Endodermal cell (in vitro differentiated cells): ENCODE measurements at regions not wholly inside any gene's neighbourhood (a gene's known extent, or its start where the extent isn't known, plus 50 kb on each side); places are given as distances from the start of the nearest gene placed in this dataset.
A peak's percentile ranks its signal among the peaks of the same experiment; 100 is the strongest.

Experiments
- DNase-seq: peaks from one replicate; pipeline ENCODE4 v3.0.0-alpha.2; 2017
- H3K27ac ChIP-seq: 2 replicates; pipeline ENCODE4 v1.5.1; 2013; ENCODE audit warnings: mild to moderate bottlenecking, low read depth, low read length, moderate library complexity
- H3K27me3 ChIP-seq: 2 replicates; pipeline ENCODE4 v1.6.1; 2013; ENCODE audit warnings: mild to moderate bottlenecking, low read length, moderate library complexity; ENCODE audit not compliant: insufficient read depth, control insufficient read depth, poor library complexity, severe bottlenecking
- H3K36me3 ChIP-seq: 2 replicates; pipeline ENCODE4 v1.7.0; 2013; ENCODE audit warnings: mild to moderate bottlenecking, low read length, moderate library complexity; ENCODE audit not compliant: control insufficient read depth, insufficient read depth
- H3K4me1 ChIP-seq: one replicate; pipeline ENCODE4 v1.7.0; 2013; ENCODE audit warnings: low read length; ENCODE audit not compliant: control insufficient read depth, insufficient read depth
- H3K4me3 ChIP-seq: 2 replicates; pipeline ENCODE4 v1.5.1; 2013; ENCODE audit warnings: mild to moderate bottlenecking, low read length, moderate library complexity
- H3K9ac ChIP-seq: 2 replicates; pipeline ENCODE4 v1.6.1; 2013; ENCODE audit warnings: mild to moderate bottlenecking, low read length, moderate library complexity; ENCODE audit not compliant: poor library complexity, severe bottlenecking; ENCODE audit errors: extremely low read depth
- H3K9me3 ChIP-seq: 2 replicates; pipeline ENCODE4 v1.6.1; 2013; ENCODE audit warnings: mild to moderate bottlenecking, low read length, moderate library complexity; ENCODE audit not compliant: control insufficient read depth
- H3K27ac Mint-ChIP-seq: 2 replicates; pipeline ENCODE4 v1.8.0; 2020; ENCODE audit warnings: mixed read lengths
- H3K27me3 Mint-ChIP-seq: 2 replicates; pipeline ENCODE4 v1.8.0; 2021; ENCODE audit warnings: mild to moderate bottlenecking, mixed read lengths; ENCODE audit not compliant: insufficient read depth
- H3K36me3 Mint-ChIP-seq: 2 replicates; pipeline ENCODE4 v1.8.0; 2020; ENCODE audit warnings: low read depth, mixed read lengths
- H3K4me1 Mint-ChIP-seq: 2 replicates; pipeline ENCODE4 v1.8.0; 2020; ENCODE audit warnings: mixed read lengths
- H3K4me3 Mint-ChIP-seq: 2 replicates; pipeline ENCODE4 v1.8.0; 2020; ENCODE audit warnings: mild to moderate bottlenecking, moderate library complexity, mixed read lengths
- H3K9me3 Mint-ChIP-seq: 2 replicates; pipeline ENCODE4 v1.8.0; 2020; ENCODE audit warnings: mild to moderate bottlenecking, mixed read lengths
- CTCF ChIP-seq: fragments of 200-600 bp; sonication (generic); conservative IDR thresholded peaks from 2 replicates; pipeline ENCODE4 v1.5.0; 2021; ENCODE audit warnings: antibody characterized with exemption, mild to moderate bottlenecking
- WGBS, 2 experiments: methylation state at CpG; one replicate each; pipeline versions ENCODE4 v1.1.5 to v1.1.7; 2013; ENCODE audit warnings: missing lambda C conversion rate in 2 of 2, mixed read lengths in 1 of 2; ENCODE audit not compliant: insufficient coverage in 1 of 2, insufficient read length in 1 of 2; 5-methylcytosine and 5-hydroxymethylcytosine counted together

GRCh38 chr20:23156842-23157423, 70.8 kb upstream of the CD93 start:
- Mint-ChIP-seq H3K4me3 (no peak overlapping the region), H3K36me3 (no peaks in the 10 kb centered on the region), H3K27ac (no peak overlapping the region), H3K9me3 (no peaks in the 10 kb centered on the region), H3K4me1 (peaks cover 55% of the 10 kb centered on the region), H3K27me3 (no peaks in the 10 kb centered on the region)
- Histone ChIP-seq H3K36me3 (no peaks in the 10 kb centered on the region), H3K4me3 (no peak overlapping the region), H3K4me1 (peaks cover 27% of the 10 kb centered on the region), H3K9ac (no peak overlapping the region), H3K9me3 (no peaks in the 10 kb centered on the region), H3K27ac (no peak overlapping the region), H3K27me3 (no peaks in the 10 kb centered on the region)
- TF ChIP-seq CTCF: no peak
- 93% methylated on average over 5 of the region's 5 CpGs for WGBS, 2 experiments
- no peak for DNase-seq

GRCh38 chr20:23156170-23156841, 70.2 kb upstream of the CD93 start:
- Histone ChIP-seq H3K4me3 (no peak overlapping the region), H3K27ac (no peak overlapping the region), H3K36me3 (no peaks in the 10 kb centered on the region), H3K9me3 (no peaks in the 10 kb centered on the region), H3K27me3 (no peaks in the 10 kb centered on the region), H3K4me1 (peaks cover 28% of the 10 kb centered on the region), H3K9ac (no peak overlapping the region)
- Mint-ChIP-seq H3K9me3 (no peaks in the 10 kb centered on the region), H3K27me3 (no peaks in the 10 kb centered on the region), H3K27ac (no peak overlapping the region), H3K36me3 (no peaks in the 10 kb centered on the region), H3K4me1 (peaks cover 60% of the 10 kb centered on the region), H3K4me3 (no peak overlapping the region)
- peak; percentile 56 for DNase-seq
- TF ChIP-seq CTCF: no peak
- 85 to 93% methylated on average over 9 to 11 of the region's 11 CpGs for WGBS, 2 experiments

GRCh38 chr20:23155141-23155590, 69.0 kb upstream of the CD93 start:
- H3K4me1 Mint-ChIP-seq: peaks cover 58% of the 10 kb centered on the region
- DNase-seq: peak; percentile 37
- H3K9me3 ChIP-seq: no peaks in the 10 kb centered on the region
- no peak overlapping the region for H3K4me3 ChIP-seq
- H3K9me3 Mint-ChIP-seq: no peaks in the 10 kb centered on the region
- H3K27me3 Mint-ChIP-seq: no peaks in the 10 kb centered on the region
- 83 to 93% methylated on average over 5 to 7 of the region's 7 CpGs for WGBS, 2 experiments
- no peak for TF ChIP-seq CTCF
- no peak overlapping the region for H3K9ac ChIP-seq
- no peak overlapping the region for H3K4me3 Mint-ChIP-seq
- no peaks in the 10 kb centered on the region for H3K36me3 Mint-ChIP-seq
- no peak overlapping the region for H3K27ac Mint-ChIP-seq
- peaks cover 19% of the 10 kb centered on the region for H3K4me1 ChIP-seq
- H3K27ac ChIP-seq: no peak overlapping the region
- no peaks in the 10 kb centered on the region for H3K27me3 ChIP-seq
- no peaks in the 10 kb centered on the region for H3K36me3 ChIP-seq
